H1 (cell line): ENCODE measurements at regions not wholly inside any gene's neighbourhood (a gene's known extent, or its start where the extent isn't known, plus 50 kb on each side); places are given as distances from the start of the nearest gene placed in this dataset.

Source experiments
- CTCF ChIA-PET: fragments of 300-600 bp; sonication (Branson Sonifier 250); formaldehyde crosslinking; loops from one replicate; lab custom pipeline; 2021; ENCODE audit not compliant: partially characterized antibody; lab: Charles Lee
- POLR2A ChIA-PET: fragments of 300-600 bp; sonication (Branson Sonifier 250); formaldehyde crosslinking; loops from one replicate; lab custom pipeline; 2021; ENCODE audit warnings: inconsistent platforms; ENCODE audit not compliant: partially characterized antibody; lab: Charles Lee
- DNase-seq, 2 experiments: peaks; one replicate each; pipeline versions ENCODE4 v3.0.0 to v3.0.0-alpha.2; 2010 to 2022; ENCODE audit warnings: low spot score in 2 of 2, low read depth in 1 of 2, mixed read lengths in 1 of 2
- FAIRE-seq: peaks from 2 replicates; lab custom pipeline; 2011; peaks lifted over from hg19 to GRCh38; lab: Jason Lieb, UNC
- H2AFZ ChIP-seq: 2 replicates; pipeline ENCODE4 v1.8.1; 2012; ENCODE audit warnings: low read length, inconsistent platforms
- H2AK5ac ChIP-seq: 2 replicates; pipeline ENCODE4 v1.6.1; 2013; ENCODE audit warnings: low read depth, low read length
- H2BK120ac ChIP-seq: replicated peaks from 2 replicates; pipeline ENCODE3; 2013; ENCODE audit warnings: low read depth, low read length, inconsistent platforms
- H2BK12ac ChIP-seq: 2 replicates; pipeline ENCODE4 v1.6.1; 2013; ENCODE audit warnings: low read depth, low read length
- H2BK15ac ChIP-seq: 2 replicates; pipeline ENCODE4 v1.6.1; 2013; ENCODE audit warnings: low read length
- H2BK20ac ChIP-seq: 2 replicates; pipeline ENCODE4 v1.6.1; 2013; ENCODE audit warnings: low read length
- H2BK5ac ChIP-seq: 2 replicates; pipeline ENCODE4 v1.6.1; 2013; ENCODE audit warnings: low read depth, low read length
- H3K14ac ChIP-seq: 2 replicates; pipeline ENCODE4 v1.6.1; 2013; ENCODE audit warnings: inconsistent platforms; ENCODE audit not compliant: insufficient read length
- H3K18ac ChIP-seq: 2 replicates; pipeline ENCODE4 v1.6.1; 2013; ENCODE audit warnings: low read length; ENCODE audit errors: extremely low read depth
- H3K23ac ChIP-seq: 2 replicates; pipeline ENCODE4 v1.6.1; 2013; ENCODE audit warnings: inconsistent platforms; ENCODE audit not compliant: insufficient read length
- H3K23me2 ChIP-seq: 2 replicates; pipeline ENCODE4 v1.6.1; 2013; ENCODE audit warnings: low read depth, low read length
- H3K27ac ChIP-seq: 2 replicates; pipeline ENCODE4 v1.6.1; 2011; ENCODE audit warnings: low read depth, low read length, inconsistent platforms
- H3K27me3 ChIP-seq, 4 experiments: replicated peaks in 1 of 4; 1 replicate in 1 of 4; 2 replicates in 3 of 4; pipeline versions ENCODE4 v1.6.1 to v1.8.1; 2011 to 2013; ENCODE audit warnings: low read length in 3 of 4, mild to moderate bottlenecking in 3 of 4, inconsistent platforms in 2 of 4, mixed read lengths in 2 of 4, moderate library complexity in 1 of 4; ENCODE audit not compliant: control insufficient read depth in 3 of 4, insufficient read depth in 3 of 4; ENCODE audit errors: extremely low read depth in 1 of 4
- H3K36me3 ChIP-seq, 4 experiments: 2 replicates each; pipeline versions ENCODE4 v1.6.1 to v1.8.1; 2011 to 2013; ENCODE audit warnings: mild to moderate bottlenecking in 4 of 4, low read length in 3 of 4, moderate library complexity in 2 of 4, control low read depth in 1 of 4, inconsistent platforms in 1 of 4; ENCODE audit not compliant: insufficient read depth in 4 of 4, control insufficient read depth in 2 of 4
- H3K4ac ChIP-seq: replicated peaks from 2 replicates; pipeline ENCODE3; 2013; ENCODE audit warnings: low read length, low read depth, mixed read lengths, inconsistent platforms; ENCODE audit not compliant: insufficient read length
- H3K4me1 ChIP-seq, 4 experiments: replicated peaks in 1 of 4; 1 replicate in 1 of 4; 2 replicates in 3 of 4; pipeline versions ENCODE4 v1.6.1 to v1.8.1; 2011 to 2013; ENCODE audit warnings: low read length in 3 of 4, inconsistent platforms in 2 of 4, mixed read lengths in 1 of 4; ENCODE audit not compliant: insufficient read depth in 4 of 4, control insufficient read depth in 3 of 4
- H3K4me2 ChIP-seq, 2 experiments: 2 replicates each; pipeline versions ENCODE4 v1.6.1 to v1.8.1; 2011 to 2013; ENCODE audit warnings: low read depth in 2 of 2, low read length in 2 of 2, control low read depth in 1 of 2, inconsistent platforms in 1 of 2, mild to moderate bottlenecking in 1 of 2; ENCODE audit not compliant: insufficient read depth in 1 of 2
- H3K4me3 ChIP-seq, 4 experiments: fragments of 200-600, 300-600 bp in 1 of 4; sonication (generic), shearing (Covaris generic), sonication (Bioruptor Twin) in 1 of 4; 2 replicates each; pipeline versions ENCODE4 v1.5.1 to v1.8.1; 2011 to 2016; ENCODE audit warnings: low read length in 4 of 4, low read depth in 3 of 4, control low read depth in 2 of 4, inconsistent platforms in 2 of 4, mild to moderate bottlenecking in 2 of 4, mixed read lengths in 1 of 4, moderate library complexity in 1 of 4; ENCODE audit not compliant: insufficient read depth in 2 of 4; ENCODE audit errors: extremely low read depth in 1 of 4
- H3K56ac ChIP-seq: replicated peaks from 2 replicates; pipeline ENCODE3; 2013; ENCODE audit warnings: low read depth, mild to moderate bottlenecking, mixed read lengths, low read length, inconsistent platforms; ENCODE audit not compliant: insufficient read length
- H3K79me1 ChIP-seq: 2 replicates; pipeline ENCODE4 v1.6.1; 2013; ENCODE audit warnings: low read depth, low read length, control low read depth
- H3K79me2 ChIP-seq, 2 experiments: 2 replicates each; pipeline versions ENCODE4 v1.6.1 to v1.8.1; 2012 to 2013; ENCODE audit warnings: low read length in 2 of 2, mild to moderate bottlenecking in 2 of 2, inconsistent platforms in 1 of 2; ENCODE audit not compliant: insufficient read depth in 2 of 2, control insufficient read depth in 1 of 2
- H3K9ac ChIP-seq, 4 experiments: replicated peaks in 1 of 4; 1 replicate in 1 of 4; 2 replicates in 3 of 4; pipeline versions ENCODE4 v1.6.1 to v1.8.1; 2011 to 2013; ENCODE audit warnings: low read depth in 3 of 4, low read length in 3 of 4, control low read depth in 2 of 4, mild to moderate bottlenecking in 2 of 4, moderate library complexity in 2 of 4, inconsistent platforms in 1 of 4; ENCODE audit errors: extremely low read depth in 1 of 4
- H3K9me3 ChIP-seq, 2 experiments: 2 replicates each; pipeline versions ENCODE4 v1.6.1 to v1.8.1; 2012 to 2013; ENCODE audit warnings: mild to moderate bottlenecking in 2 of 2, moderate library complexity in 2 of 2, control low read depth in 1 of 2, inconsistent platforms in 1 of 2, low read depth in 1 of 2, low read length in 1 of 2, mixed read lengths in 1 of 2; ENCODE audit not compliant: insufficient read depth in 2 of 2
- H4K20me1 ChIP-seq, 2 experiments: replicated peaks in 1 of 2; 2 replicates each; pipeline versions ENCODE3 to v1.8.1; 2011 to 2013; ENCODE audit warnings: inconsistent platforms in 2 of 2, low read length in 2 of 2, mild to moderate bottlenecking in 1 of 2; ENCODE audit not compliant: insufficient read depth in 2 of 2, control insufficient read depth in 1 of 2
- H4K5ac ChIP-seq: 2 replicates; pipeline ENCODE4 v1.6.1; 2013; ENCODE audit warnings: low read length, low read depth, mixed read lengths, inconsistent platforms; ENCODE audit not compliant: insufficient read length
- H4K8ac ChIP-seq: 2 replicates; pipeline ENCODE4 v1.8.0; 2013; ENCODE audit warnings: mild to moderate bottlenecking, moderate library complexity, low read length, inconsistent platforms; ENCODE audit not compliant: insufficient read depth; ENCODE audit errors: extremely low read depth
- H4K91ac ChIP-seq: replicated peaks from 2 replicates; pipeline ENCODE3; 2013; ENCODE audit warnings: low read length, mixed read lengths, inconsistent platforms; ENCODE audit not compliant: insufficient read length
- FOSL1 ChIP-seq: IDR thresholded peaks from 2 replicates; pipeline ENCODE4 v1.6.1; 2011; ENCODE audit warnings: mild to moderate bottlenecking, low read depth, low read length, moderate library complexity; ENCODE audit not compliant: insufficient read depth
- HDAC2 ChIP-seq, 2 experiments: fragments of 300-600 bp in 1 of 2; sonication (generic) in 1 of 2; IDR thresholded peaks; 2 replicates each; pipeline ENCODE4 v1.6.1; 2011 to 2012; ENCODE audit warnings: low read depth in 2 of 2, low read length in 2 of 2, mild to moderate bottlenecking in 2 of 2, moderate library complexity in 2 of 2, borderline replicate concordance in 1 of 2, inconsistent platforms in 1 of 2
- WGBS, 2 experiments: shearing (Covaris generic) in 1 of 2; methylation state at CpG; one replicate each; pipeline versions ENCODE4 v1.1.6 to v1.1.7; 2013 to 2015; ENCODE audit warnings: low lambda C conversion rate in 2 of 2, mixed read lengths in 2 of 2, inconsistent platforms in 1 of 2, low coverage in 1 of 2, missing lambda C conversion rate in 1 of 2; ENCODE audit not compliant: insufficient replicate concordance in 2 of 2, insufficient coverage in 1 of 2, insufficient read length in 1 of 2; ENCODE audit errors: extremely low coverage in 1 of 2, missing lambda C conversion rate in 1 of 2; 5-methylcytosine and 5-hydroxymethylcytosine counted together
- TF ChIP-seq, protein P1 (sequence below): IDR thresholded peaks from 2 replicates; pipeline ENCODE4 v1.6.1; 2012; ENCODE audit warnings: low read length, inconsistent platforms

DNA sequence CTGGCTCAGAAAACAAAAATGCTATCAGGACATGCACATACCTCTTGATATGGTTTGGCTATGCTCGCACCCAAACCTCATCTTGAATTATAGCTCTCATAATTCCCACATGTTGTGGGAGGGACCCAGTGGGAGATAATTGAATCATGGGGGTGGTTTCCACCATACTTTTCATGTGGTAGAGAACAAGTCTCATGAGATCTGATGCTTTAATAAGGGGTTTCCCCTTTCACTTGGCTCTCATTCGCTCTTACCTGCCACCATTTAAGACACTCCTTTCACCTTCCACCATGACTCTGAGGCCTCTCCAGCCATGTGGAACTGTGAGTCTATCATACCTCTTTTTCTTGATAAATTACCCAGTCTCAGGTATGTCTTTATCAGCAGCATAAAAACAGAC, 958.6 kb downstream of the TRAM1L1 start:
- H3K14ac ChIP-seq, result no peak overlapping the region
- H4K20me1 ChIP-seq, result no peaks in the 10 kb centered on the region
- no peak overlapping the region for H3K4me3 ChIP-seq
- H3K4me2 ChIP-seq, result no peak overlapping the region
- no peak overlapping the region for H4K8ac ChIP-seq
- no peaks in the 10 kb centered on the region for H3K23me2 ChIP-seq
- no peaks in the 10 kb centered on the region for H3K27me3 ChIP-seq
- ChIA-PET POLR2A (no interaction called here), CTCF (no interaction called here)
- H4K5ac ChIP-seq, result no peak overlapping the region
- H3K79me1 ChIP-seq, result no peaks in the 10 kb centered on the region
- no peak overlapping the region for H3K4ac ChIP-seq
- H4K91ac ChIP-seq, result no peak overlapping the region
- no peak overlapping the region for H2BK120ac ChIP-seq
- no peak overlapping the region for H3K23ac ChIP-seq
- no peak overlapping the region for H3K27ac ChIP-seq
- no peak overlapping the region for H3K56ac ChIP-seq
- DNase-seq, result no peak
- no peak overlapping the region for H3K9ac ChIP-seq
- FAIRE-seq, result no peak
- H2AFZ ChIP-seq, result no peak overlapping the region
- no peaks in the 10 kb centered on the region for H3K4me1 ChIP-seq
- no peak overlapping the region for H2BK5ac ChIP-seq
- no peaks in the 10 kb centered on the region for H3K79me2 ChIP-seq
- H2BK20ac ChIP-seq, result no peak overlapping the region
- no peak overlapping the region for H2AK5ac ChIP-seq
- H3K18ac ChIP-seq, result no peak overlapping the region
- no peak overlapping the region for H2BK12ac ChIP-seq
- no peak overlapping the region for H2BK15ac ChIP-seq
- WGBS, 2 experiments, result 98% methylated on average over 2 of the region's 2 CpGs; no CpG with 5 or more reads in 1 of the 2 experiments
- no peaks in the 10 kb centered on the region for H3K9me3 ChIP-seq
- H3K36me3 ChIP-seq, result no peaks in the 10 kb centered on the region
- no peak for TF ChIP-seq HDAC2 (IDR thresholded peaks at IDR 0.05; ENCODE audit: borderline replicate concordance in 1 of 2, low read depth in 2 of 2, low read length in 2 of 2)
- TF ChIP-seq, protein P1, sequence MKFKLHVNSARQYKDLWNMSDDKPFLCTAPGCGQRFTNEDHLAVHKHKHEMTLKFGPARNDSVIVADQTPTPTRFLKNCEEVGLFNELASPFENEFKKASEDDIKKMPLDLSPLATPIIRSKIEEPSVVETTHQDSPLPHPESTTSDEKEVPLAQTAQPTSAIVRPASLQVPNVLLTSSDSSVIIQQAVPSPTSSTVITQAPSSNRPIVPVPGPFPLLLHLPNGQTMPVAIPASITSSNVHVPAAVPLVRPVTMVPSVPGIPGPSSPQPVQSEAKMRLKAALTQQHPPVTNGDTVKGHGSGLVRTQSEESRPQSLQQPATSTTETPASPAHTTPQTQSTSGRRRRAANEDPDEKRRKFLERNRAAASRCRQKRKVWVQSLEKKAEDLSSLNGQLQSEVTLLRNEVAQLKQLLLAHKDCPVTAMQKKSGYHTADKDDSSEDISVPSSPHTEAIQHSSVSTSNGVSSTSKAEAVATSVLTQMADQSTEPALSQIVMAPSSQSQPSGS, result no peak
- no peak for TF ChIP-seq FOSL1
